Mesenchymal stem cell (in vitro differentiated cells and primary cell): ENCODE measurements at regions not wholly inside any gene's neighbourhood (a gene's known extent, or its start where the extent isn't known, plus 50 kb on each side); places are given as distances from the start of the nearest gene placed in this dataset.

ENCODE experiments used
- DNase-seq: peaks from one replicate; pipeline ENCODE4 v3.0.0-alpha.2; 2013
- H2AFZ ChIP-seq: one replicate; pipeline ENCODE4 v1.6.1; 2013; ENCODE audit warnings: low read depth, mild to moderate bottlenecking, control low read depth, inconsistent platforms, low read length, moderate library complexity
- H2AK5ac ChIP-seq: 2 replicates; pipeline ENCODE4 v1.6.1; 2013; ENCODE audit warnings: low read length, moderate library complexity, mild to moderate bottlenecking, inconsistent platforms; ENCODE audit not compliant: severe bottlenecking
- H2BK120ac ChIP-seq: one replicate; pipeline ENCODE4 v1.6.1; 2013; ENCODE audit warnings: low read depth, mild to moderate bottlenecking, inconsistent platforms, low read length, moderate library complexity
- H2BK12ac ChIP-seq, 2 experiments: one replicate each; pipeline ENCODE4 v1.6.1; 2013; ENCODE audit warnings: inconsistent platforms in 2 of 2, low read length in 2 of 2, mild to moderate bottlenecking in 2 of 2, moderate library complexity in 2 of 2, control low read depth in 1 of 2
- H2BK15ac ChIP-seq: one replicate; pipeline ENCODE4 v1.6.1; 2013; ENCODE audit warnings: mild to moderate bottlenecking, low read depth, inconsistent platforms; ENCODE audit not compliant: poor library complexity, severe bottlenecking
- H2BK5ac ChIP-seq: 2 replicates; pipeline ENCODE4 v1.6.1; 2013; ENCODE audit warnings: low read depth, mild to moderate bottlenecking, low read length, control low read depth, inconsistent platforms; ENCODE audit not compliant: poor library complexity, severe bottlenecking
- H3K14ac ChIP-seq, 2 experiments: one replicate each; pipeline ENCODE4 v1.6.1; 2013; ENCODE audit warnings: inconsistent platforms in 2 of 2, low read length in 2 of 2, control low read depth in 1 of 2, mild to moderate bottlenecking in 1 of 2, moderate library complexity in 1 of 2
- H3K18ac ChIP-seq, 2 experiments: one replicate each; pipeline ENCODE4 v1.6.1; 2013; ENCODE audit warnings: inconsistent platforms in 2 of 2, low read length in 2 of 2, control low read depth in 1 of 2, low read depth in 1 of 2, mild to moderate bottlenecking in 1 of 2
- H3K23ac ChIP-seq, 2 experiments: one replicate each; pipeline ENCODE4 v1.6.1; 2013; ENCODE audit warnings: inconsistent platforms in 2 of 2, low read length in 2 of 2, mild to moderate bottlenecking in 2 of 2, moderate library complexity in 2 of 2, control low read depth in 1 of 2
- H3K27ac ChIP-seq: 2 replicates; pipeline ENCODE4 v1.5.1; 2013; ENCODE audit warnings: mild to moderate bottlenecking, moderate library complexity, low read length, control low read depth, inconsistent platforms; ENCODE audit not compliant: poor library complexity, severe bottlenecking
- H3K27me3 ChIP-seq, 2 experiments: 2 replicates each; pipeline versions ENCODE4 v1.6.1 to v1.7.0; 2013; ENCODE audit warnings: low read length in 2 of 2, mild to moderate bottlenecking in 2 of 2, moderate library complexity in 2 of 2, control low read depth in 1 of 2, inconsistent platforms in 1 of 2; ENCODE audit not compliant: control insufficient read depth in 1 of 2, insufficient read depth in 1 of 2
- H3K36me3 ChIP-seq, 2 experiments: 2 replicates each; pipeline versions ENCODE4 v1.6.1 to v1.7.0; 2013; ENCODE audit warnings: low read length in 2 of 2, control low read depth in 1 of 2, inconsistent platforms in 1 of 2, low read depth in 1 of 2, mild to moderate bottlenecking in 1 of 2; ENCODE audit not compliant: insufficient read depth in 2 of 2, control insufficient read depth in 1 of 2
- H3K4ac ChIP-seq, 2 experiments: one replicate each; pipeline ENCODE4 v1.6.1; 2013; ENCODE audit warnings: inconsistent platforms in 2 of 2, low read length in 2 of 2, mild to moderate bottlenecking in 2 of 2, moderate library complexity in 2 of 2, control low read depth in 1 of 2, low read depth in 1 of 2
- H3K4me1 ChIP-seq: 2 replicates; pipeline ENCODE4 v1.6.1; 2013; ENCODE audit warnings: low read depth, low read length, control low read depth; ENCODE audit not compliant: control insufficient read depth, insufficient read depth
- H3K4me2 ChIP-seq: 2 replicates; pipeline ENCODE4 v1.6.1; 2013; ENCODE audit warnings: low read length, mild to moderate bottlenecking, inconsistent platforms; ENCODE audit not compliant: poor library complexity, severe bottlenecking
- H3K4me3 ChIP-seq, 2 experiments: 2 replicates each; pipeline versions ENCODE4 v1.5.1 to v1.7.0; 2013; ENCODE audit warnings: low read length in 2 of 2, mild to moderate bottlenecking in 2 of 2, control low read depth in 1 of 2, low read depth in 1 of 2; ENCODE audit not compliant: insufficient read depth in 1 of 2
- H3K79me1 ChIP-seq: replicated peaks from 2 replicates; pipeline ENCODE4 v1.6.1; 2013; ENCODE audit warnings: mild to moderate bottlenecking, control low read depth, low read length, inconsistent platforms; ENCODE audit not compliant: poor library complexity, severe bottlenecking
- H3K9ac ChIP-seq: 2 replicates; pipeline ENCODE4 v1.7.0; 2013; ENCODE audit warnings: mild to moderate bottlenecking, low read length, moderate library complexity
- H3K9me3 ChIP-seq: 2 replicates; pipeline ENCODE4 v1.7.0; 2013; ENCODE audit warnings: mild to moderate bottlenecking, low read length; ENCODE audit not compliant: control insufficient read depth
- H4K8ac ChIP-seq: one replicate; pipeline ENCODE4 v1.6.1; 2013; ENCODE audit warnings: inconsistent platforms, mild to moderate bottlenecking, low read length, moderate library complexity
- H4K91ac ChIP-seq: one replicate; pipeline ENCODE4 v1.6.1; 2013; ENCODE audit warnings: mild to moderate bottlenecking, low read length, inconsistent platforms
- WGBS: methylation state at CpG from one replicate; pipeline ENCODE4 v1.1.7; 2013; ENCODE audit warnings: mixed read lengths; 5-methylcytosine and 5-hydroxymethylcytosine counted together

DNA sequence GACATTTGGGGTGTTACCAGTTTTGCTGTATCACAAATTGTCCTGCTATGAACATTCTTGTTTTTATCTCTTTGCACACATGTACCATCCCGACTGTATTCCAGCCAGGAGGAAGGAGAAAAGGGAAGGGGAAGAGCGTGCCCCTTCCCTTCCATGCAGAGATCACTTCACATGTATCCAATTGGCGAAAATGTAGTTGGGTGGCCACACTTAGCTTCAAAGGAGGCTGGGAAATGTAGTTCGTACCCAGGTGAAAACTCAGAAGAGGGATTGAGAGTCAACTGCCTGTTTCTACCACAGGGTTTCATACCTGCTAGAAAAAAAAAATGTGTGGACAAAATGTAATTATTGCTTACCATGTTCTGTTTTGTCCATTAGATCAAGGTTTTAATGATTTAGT lies 189.1 kb upstream of the PELI2 start:
- Histone ChIP-seq H3K4me2 (no peak overlapping the region), H2AFZ (no peak overlapping the region), H2AK5ac (no peak overlapping the region), H3K23ac (no peak overlapping the region), H4K8ac (no peak overlapping the region), H4K91ac (no peak overlapping the region), H2BK120ac (no peak overlapping the region), H3K14ac (no peak overlapping the region), H3K27ac (no peak overlapping the region), H3K9me3 (peaks cover 10% of the 10 kb centered on the region), H3K4me1 (no peaks in the 10 kb centered on the region), H2BK5ac (no peak overlapping the region), H3K18ac (no peak overlapping the region), H3K4me3 (no peak overlapping the region), H3K36me3 (no peaks in the 10 kb centered on the region), H3K4ac (no peak overlapping the region), H3K9ac (no peak overlapping the region), H2BK15ac (no peak overlapping the region), H3K79me1 (no peaks in the 10 kb centered on the region), H2BK12ac (no peak overlapping the region), H3K27me3 (peaks cover 0 to 10% of the 10 kb centered on the region in 2 experiments)
- DNase-seq, result no peak
- 50% methylated on average over 2 of the region's 4 CpGs for WGBS

GRCh38 chr14:55930016-55930784 lies 188.0 kb upstream of the PELI2 start:
- no peak overlapping the region for H2AK5ac ChIP-seq

DNA sequence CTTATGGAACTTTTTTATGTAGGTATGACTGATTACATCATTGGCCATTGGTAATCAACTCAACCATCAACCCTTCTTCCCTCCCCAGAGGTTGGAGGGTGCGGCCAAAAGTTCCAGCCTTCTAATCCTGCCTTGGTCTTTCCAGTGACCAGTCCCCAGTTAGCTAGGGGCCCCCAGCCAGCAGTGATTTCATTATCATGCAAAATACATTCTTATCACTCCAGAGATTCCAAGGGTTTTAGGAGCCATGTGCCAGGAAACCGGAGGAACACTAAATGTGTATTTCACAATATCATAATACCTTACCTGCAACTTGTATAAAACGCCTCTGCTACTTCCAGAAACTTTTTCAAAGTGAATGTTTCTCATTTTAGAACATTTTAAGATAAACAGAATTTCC lies 181.5 kb upstream of the PELI2 start:
- Histone ChIP-seq H3K79me1 (no peaks in the 10 kb centered on the region), H3K27ac (no peak overlapping the region), H2AK5ac (no peak overlapping the region), H2AFZ (no peak overlapping the region), H3K4me3 (no peak overlapping the region), H3K14ac (no peak overlapping the region), H2BK12ac (no peak overlapping the region), H3K4me2 (no peak overlapping the region), H4K8ac (no peak overlapping the region), H2BK15ac (no peak overlapping the region), H2BK5ac (no peak overlapping the region), H3K27me3 (no peaks in the 10 kb centered on the region), H2BK120ac (no peak overlapping the region), H3K4ac (no peak overlapping the region), H3K23ac (no peak overlapping the region), H3K9ac (no peak overlapping the region), H3K9me3 (peaks cover 10% of the 10 kb centered on the region), H3K36me3 (no peaks in the 10 kb centered on the region), H3K18ac (no peak overlapping the region), H4K91ac (no peak overlapping the region), H3K4me1 (peaks cover 2% of the 10 kb centered on the region)
- no peak for DNase-seq
- 87% methylated on average over 3 of the region's 3 CpGs for WGBS

More at GRCh38 chr14:55930016-55930784, 188.0 kb upstream of the PELI2 start:
- H3K9me3 ChIP-seq, result peaks cover 10% of the 10 kb centered on the region
- H3K36me3 ChIP-seq, result no peaks in the 10 kb centered on the region
- no peak overlapping the region for H3K4me2 ChIP-seq
- H3K4ac ChIP-seq, result no peak overlapping the region
- H3K14ac ChIP-seq, result no peak overlapping the region
- no peak overlapping the region for H3K9ac ChIP-seq
- H4K91ac ChIP-seq, result no peak overlapping the region
- no peaks in the 10 kb centered on the region for H3K4me1 ChIP-seq
- no peak overlapping the region for H2BK15ac ChIP-seq
- H3K18ac ChIP-seq, result no peak overlapping the region
- no peak overlapping the region for H3K4me3 ChIP-seq
- 98% methylated on average over 4 of the region's 5 CpGs for WGBS
- H2BK120ac ChIP-seq, result no peak overlapping the region
- no peak overlapping the region for H3K23ac ChIP-seq
- DNase-seq, result no peak
- no peak overlapping the region for H2AFZ ChIP-seq
- no peak overlapping the region for H4K8ac ChIP-seq
- H3K79me1 ChIP-seq, result no peaks in the 10 kb centered on the region
- no peak overlapping the region for H3K27ac ChIP-seq
- no peak overlapping the region for H2BK12ac ChIP-seq
- no peak overlapping the region for H2BK5ac ChIP-seq
- H3K27me3 ChIP-seq, result peaks cover 0 to 5% of the 10 kb centered on the region in 2 experiments

DNA sequence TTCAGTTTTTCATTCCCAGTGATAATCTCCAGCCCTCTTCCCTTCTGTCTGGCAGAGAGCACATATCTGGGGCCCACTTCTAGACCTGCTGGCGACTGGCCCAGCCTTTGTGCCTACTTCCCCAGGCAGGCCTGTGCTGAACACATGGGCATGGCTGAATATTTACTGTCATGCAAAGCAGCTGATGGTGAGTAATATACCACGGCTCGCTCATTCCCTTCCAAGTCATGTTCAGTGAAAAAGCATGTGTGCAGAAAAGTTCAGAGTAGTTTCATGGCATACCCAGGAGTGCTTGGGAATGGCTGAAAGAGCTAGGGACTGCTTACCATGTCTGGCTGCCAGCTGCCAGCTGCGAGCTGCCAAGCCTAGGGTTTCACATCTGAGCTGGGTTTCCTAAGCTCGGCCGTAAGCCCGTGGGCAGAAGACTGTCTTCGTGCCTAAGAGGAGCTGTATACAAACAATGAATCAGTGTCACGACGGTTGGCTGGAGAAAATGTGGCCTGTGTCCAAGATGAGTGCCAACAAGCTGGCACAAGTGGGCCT lies 179.9 kb upstream of the PELI2 start:
- Histone ChIP-seq H3K27ac (no peak overlapping the region), H3K14ac (peak overlapping the region in 1 of 2 experiments; percentile 18), H3K4me2 (no peak overlapping the region), H2BK120ac (no peak overlapping the region), H3K79me1 (no peaks in the 10 kb centered on the region), H3K36me3 (no peaks in the 10 kb centered on the region), H3K4ac (no peak overlapping the region), H2AFZ (no peak overlapping the region), H4K8ac (no peak overlapping the region), H3K23ac (no peak overlapping the region), H2BK5ac (no peak overlapping the region), H2BK12ac (no peak overlapping the region), H3K9ac (no peak overlapping the region), H3K4me1 (peaks cover 2% of the 10 kb centered on the region), H3K9me3 (peaks cover 7% of the 10 kb centered on the region), H2BK15ac (no peak overlapping the region), H4K91ac (no peak overlapping the region), H3K18ac (no peak overlapping the region), H3K4me3 (no peak overlapping the region), H2AK5ac (no peak overlapping the region), H3K27me3 (no peaks in the 10 kb centered on the region)
- WGBS, result 87% methylated on average over 10 of the region's 10 CpGs
- no peak for DNase-seq
